ENCODE measurements at regions not wholly inside any gene's neighbourhood (a gene's known extent, or its start where the extent isn't known, plus 50 kb on each side); places are given as distances from the start of the nearest gene placed in this dataset.
"Not testable (repeated sequence)": the region's sequence is repeated elsewhere in the genome, so short reads cannot be mapped to it uniquely, and the experiment has no call there.

DNA sequence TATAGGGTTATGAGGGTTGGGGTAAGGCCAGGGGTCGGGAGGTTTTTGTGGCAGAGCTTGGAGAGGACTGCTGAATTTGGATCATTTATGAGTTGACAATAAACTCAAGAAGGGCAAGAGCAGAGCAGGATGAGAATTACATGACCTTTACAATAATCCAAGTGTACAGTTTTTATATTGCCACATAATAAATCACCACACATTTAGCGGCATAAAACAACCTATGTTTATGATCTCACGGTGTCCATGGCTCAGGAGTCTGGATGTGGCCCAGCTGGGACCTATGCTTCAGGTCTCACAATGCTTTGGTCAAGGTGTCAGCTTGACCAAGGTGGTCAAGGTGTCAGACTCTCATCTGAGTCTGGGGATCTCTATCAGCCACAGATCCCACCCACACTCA is 118.3 kb upstream of the WSCD1 start:
- DNase-seq (ENCODE audit: low read depth in 2 of 2), result no peak

DNA sequence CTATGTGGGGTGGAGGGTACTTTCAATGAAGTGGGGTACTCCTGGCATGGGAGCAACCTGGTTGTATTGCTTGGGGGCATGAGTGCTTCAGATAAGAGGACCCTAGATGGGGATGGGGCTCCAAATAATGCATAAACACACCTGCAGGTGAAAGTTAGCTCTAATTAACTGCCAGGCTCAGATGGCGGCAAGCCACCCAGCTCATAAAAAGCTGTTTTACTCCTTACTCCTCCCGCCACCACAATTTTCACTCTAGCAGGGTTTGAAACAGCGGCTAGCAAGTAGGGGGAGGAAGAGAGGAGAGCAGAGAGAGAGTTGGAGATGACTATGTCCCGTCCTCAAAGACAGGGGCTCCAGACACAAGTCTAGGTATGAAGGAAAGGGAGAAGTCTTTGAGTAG is 117.7 kb upstream of the WSCD1 start:
- no peak for DNase-seq (ENCODE audit: low read depth in 2 of 2)

DNA sequence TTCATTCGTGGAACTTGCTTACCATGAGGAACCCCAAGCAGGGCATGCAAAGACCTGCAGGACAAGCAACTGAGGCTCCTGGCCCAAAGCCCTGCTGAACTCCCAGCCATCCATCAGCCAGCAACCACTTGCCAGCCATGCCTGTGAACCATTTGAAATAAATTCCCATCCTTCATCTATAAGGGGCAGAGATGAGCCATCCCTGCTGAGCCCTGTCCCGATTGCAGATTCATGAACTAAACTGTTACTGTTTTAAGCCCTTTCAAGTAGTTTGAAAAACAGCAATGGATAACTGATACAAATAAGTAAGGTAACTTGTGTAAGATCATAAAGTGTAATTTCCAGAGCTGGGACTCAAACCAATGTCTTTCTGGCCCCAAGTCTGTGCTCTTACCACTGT is 114.4 kb upstream of the WSCD1 start:
- DNase-seq (ENCODE audit: low read depth in 2 of 2), result no peak

GRCh38 chr17:5958850-5959249 is 111.3 kb upstream of the WSCD1 start:
- no peak for DNase-seq (ENCODE audit: low read depth in 2 of 2)

DNA sequence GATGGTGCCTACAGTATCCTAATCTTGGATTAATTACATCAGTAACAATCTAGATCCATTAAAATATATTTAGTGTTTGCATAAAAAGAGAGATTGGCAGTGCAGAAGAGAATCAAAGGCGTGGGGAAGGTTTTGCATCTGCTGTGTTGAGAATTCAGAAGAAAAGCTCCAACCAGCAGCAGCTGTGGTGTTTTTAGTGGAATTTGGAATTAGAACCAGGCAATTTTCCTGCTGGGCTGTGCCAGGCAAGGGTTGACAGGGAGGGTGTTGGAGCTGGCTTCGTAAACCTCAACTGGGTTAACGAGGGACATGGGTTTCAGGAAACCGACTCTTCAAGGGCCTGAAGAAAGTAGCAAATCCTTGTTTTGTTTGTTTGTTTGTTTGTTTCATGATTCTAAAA is 107.8 kb upstream of the WSCD1 start:
- no peak for DNase-seq (ENCODE audit: low read depth in 2 of 2)

DNA sequence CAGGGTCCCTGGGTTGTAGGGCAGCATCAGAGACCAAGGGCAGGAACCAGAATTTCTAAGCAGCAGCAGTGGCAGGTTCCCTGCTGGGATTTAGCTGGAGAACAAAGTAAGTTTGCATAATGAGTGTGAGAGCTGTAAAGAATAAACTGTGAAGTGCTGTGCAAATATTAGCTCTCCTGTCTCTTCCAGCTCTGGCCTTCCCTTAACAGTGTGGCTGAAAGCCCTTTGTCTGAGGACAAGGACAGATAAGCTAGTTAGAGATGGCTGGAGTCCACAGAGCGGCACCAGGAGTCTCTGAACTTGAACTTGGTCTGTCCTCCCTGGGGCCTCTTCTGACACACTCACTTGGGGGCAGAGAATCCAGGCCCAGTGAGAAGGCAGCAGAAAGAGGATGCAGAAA is 98.2 kb upstream of the WSCD1 start:
- no peak for DNase-seq (ENCODE audit: low read depth in 2 of 2)

DNA sequence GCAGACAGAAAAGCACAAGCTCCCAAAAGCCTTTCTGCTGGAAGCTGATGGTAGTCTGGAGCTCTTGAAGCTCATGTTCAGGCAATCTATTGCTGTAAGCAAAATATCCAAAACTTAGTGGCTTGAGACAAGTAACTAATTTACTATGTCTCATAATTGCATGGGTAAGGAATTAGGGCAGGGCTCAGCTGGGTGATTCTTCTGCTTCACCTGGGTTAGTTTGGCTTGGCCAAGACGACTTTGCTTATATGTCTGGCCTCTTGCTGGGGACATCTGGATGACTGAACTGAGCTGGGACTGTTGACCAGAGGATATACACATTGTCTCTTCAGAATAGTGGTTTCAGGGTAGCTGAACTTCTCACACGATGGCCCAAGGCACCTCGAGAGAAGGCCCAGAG is 96.8 kb upstream of the WSCD1 start:
- no peak for DNase-seq (ENCODE audit: low read depth in 2 of 2)

DNA sequence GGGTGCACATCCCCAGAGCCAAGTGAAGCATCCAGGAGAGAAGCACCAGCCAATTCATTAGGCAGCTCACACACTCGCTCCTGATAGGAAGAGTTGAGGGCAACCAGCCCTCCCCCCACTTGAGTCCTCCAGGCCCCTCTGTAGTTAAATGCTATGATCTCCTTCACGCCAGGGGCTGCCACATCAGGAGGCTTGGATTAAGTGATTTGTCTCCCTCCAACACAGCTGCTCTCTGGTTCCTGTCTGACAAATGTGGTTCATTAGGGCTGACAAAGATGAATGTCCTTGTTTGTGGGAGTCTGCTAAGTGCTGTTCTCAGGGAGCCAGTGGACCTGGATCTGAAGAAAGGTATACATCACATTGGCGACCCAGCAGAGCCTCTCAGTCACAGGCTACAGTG is 94.5 kb upstream of the WSCD1 start:
- no peak for DNase-seq (ENCODE audit: low read depth in 2 of 2)

DNA sequence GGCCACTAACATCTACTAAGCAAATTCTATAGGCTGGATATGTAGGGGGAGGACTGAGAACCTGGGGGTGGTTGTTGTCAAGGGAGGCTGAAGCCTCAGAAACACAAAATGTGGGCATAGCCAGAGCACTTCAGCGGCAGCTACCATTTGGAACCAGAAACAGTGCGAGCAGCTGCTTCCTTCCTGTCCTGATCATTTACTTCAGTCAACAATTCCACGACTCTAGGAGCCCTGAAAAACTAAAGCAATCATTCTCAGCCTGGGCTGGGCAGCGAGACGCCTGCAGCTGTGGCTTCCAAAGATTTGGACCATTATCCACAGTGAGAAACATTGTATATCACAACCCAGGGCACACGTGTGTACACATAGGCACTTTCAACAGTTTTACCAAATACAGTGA is 93.9 kb upstream of the WSCD1 start:
- DNase-seq (ENCODE audit: low read depth in 2 of 2), result no peak

DNA sequence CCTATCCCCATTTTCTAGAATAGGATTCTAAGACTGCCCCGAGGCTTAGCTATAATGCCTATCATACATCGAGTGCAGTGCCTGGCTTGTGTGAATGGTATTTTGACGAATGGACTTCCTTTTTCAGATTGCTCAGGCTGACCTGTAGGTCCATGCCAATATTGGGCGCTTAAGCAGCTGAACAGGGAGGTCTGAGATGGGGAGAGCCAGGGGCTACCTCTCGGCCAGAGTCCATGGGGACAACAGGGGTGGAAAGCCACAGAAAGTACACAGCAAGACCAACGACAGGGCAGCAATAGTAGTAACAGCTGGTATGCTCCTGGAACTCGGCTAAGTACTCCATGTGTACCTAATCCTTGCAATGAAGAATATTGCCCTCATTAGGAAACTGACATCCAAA is 91.7 kb upstream of the WSCD1 start:
- no peak for DNase-seq (ENCODE audit: low read depth in 2 of 2)

GRCh38 chr17:5980941-5981340 is 89.2 kb upstream of the WSCD1 start:
- DNase-seq (ENCODE audit: low read depth in 2 of 2), result no peak

- no peak for DNase-seq (ENCODE audit: low read depth in 2 of 2)
These were observed 83.5 kb upstream of the WSCD1 start for GRCh38 chr17:5986644-5987043.

DNA sequence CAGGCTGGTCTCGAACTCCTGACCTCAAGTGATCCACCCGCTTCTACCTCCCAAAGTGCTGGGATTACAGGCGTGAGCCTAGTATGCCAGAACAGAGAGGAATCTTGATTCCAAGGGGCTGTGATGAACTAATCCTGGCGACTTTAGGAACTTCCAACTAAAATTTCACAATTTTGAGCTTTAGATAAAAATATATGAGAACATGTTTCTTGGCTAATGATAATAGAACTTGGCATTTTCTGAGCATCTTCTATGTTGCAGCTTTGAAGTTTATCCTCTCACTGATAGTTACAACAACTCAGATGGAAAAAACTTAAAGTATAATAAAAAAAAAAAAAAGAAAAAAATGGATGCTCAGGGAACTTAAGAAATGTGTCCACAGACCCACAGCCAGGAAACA is 69.8 kb upstream of the WSCD1 start:
- no peak for DNase-seq (ENCODE audit: low read depth in 2 of 2)

DNA sequence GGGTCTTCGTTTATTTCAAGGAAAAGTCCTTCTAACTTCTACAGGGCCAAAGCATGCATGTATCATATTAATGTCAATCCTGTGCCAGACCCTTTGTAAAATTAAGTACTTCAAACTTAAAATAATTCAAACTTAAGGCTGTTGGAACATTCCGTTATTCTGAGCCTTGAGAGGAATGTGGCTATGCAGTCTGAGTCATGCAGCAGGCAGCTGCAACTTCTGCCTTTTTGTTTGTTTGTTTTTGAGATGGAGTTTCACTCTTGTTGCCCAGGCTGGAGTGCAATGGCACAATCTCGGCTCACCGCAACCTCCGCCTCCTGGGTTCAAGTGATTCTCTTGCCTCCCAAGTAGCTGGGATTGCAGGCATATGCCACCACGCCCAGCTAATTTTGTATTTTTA is 67.0 kb upstream of the WSCD1 start:
- not testable (repeated sequence) for DNase-seq (ENCODE audit: low read depth in 2 of 2)

DNA sequence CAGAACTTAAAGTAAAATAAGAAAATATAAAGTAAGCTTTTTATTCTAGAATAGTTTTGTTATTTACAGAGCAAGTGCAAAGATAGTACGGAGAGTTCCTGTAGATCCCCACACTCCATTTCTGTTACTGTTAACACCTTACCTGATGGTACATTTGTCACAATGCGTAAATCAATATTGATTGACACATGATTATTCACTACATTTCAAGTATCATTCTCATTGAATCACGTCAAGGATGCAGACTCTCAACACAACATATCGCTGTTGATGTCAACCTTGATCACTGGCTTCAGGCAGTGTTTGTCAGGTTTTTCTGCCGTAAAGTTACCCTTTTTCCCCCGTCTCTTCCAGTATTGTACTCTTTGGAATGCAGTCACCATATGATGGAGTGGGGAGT is 64.2 kb upstream of the WSCD1 start:
- no peak for DNase-seq (ENCODE audit: low read depth in 2 of 2)

- DNase-seq (ENCODE audit: low read depth in 2 of 2), result no peak
These were observed 59.0 kb upstream of the WSCD1 start for GRCh38 chr17:6011206-6011605.

DNA sequence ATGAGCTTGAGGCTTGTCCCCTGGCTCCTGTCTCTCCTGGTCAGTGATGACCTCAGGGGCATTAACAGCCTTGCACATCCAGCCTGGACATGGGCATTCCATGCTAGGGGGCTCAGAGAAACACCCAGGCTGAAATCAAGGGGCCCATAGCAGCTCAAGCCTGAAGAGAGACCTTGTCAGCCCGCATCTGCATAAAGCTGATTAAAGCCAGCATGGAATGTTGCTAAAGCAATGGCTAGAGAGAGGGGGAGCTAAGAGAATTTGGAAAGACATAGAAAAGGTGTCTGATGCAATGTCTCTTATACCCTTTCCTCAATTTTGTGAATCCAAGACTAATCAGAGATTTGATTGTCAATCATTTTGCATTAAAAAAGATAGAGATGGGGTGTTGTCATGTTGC is 51.4 kb upstream of the WSCD1 start:
- DNase-seq (ENCODE audit: low read depth in 2 of 2), result no peak

- DNase-seq (ENCODE audit: low read depth in 2 of 2), result no peak
These were observed 50.2 kb upstream of the WSCD1 start for GRCh38 chr17:6019959-6020358.

GRCh38 chr17:6020376-6021010 is 49.7 kb upstream of the WSCD1 start:
- DNase-seq (ENCODE audit: low read depth in 2 of 2), result no peak

Data from stimulated activated CD8-positive, alpha-beta memory T cell treated with anti-CD3 and anti-CD28 coated beads, Interleukin-2, amount 100 ng/mL, for 48 hours (primary cell).